GM18873 (cell line): ENCODE measurements at regions not wholly inside any gene's neighbourhood (a gene's known extent, or its start where the extent isn't known, plus 50 kb on each side); places are given as distances from the start of the nearest gene placed in this dataset.

Experiments
- ATAC-seq: cut with Tn5 transposase; IDR thresholded peaks from one replicate; pipeline ENCODE4 v1.9.1; 2021; ENCODE audit warnings: mild to moderate bottlenecking, moderate library complexity, moderate number of reproducible peaks; ENCODE audit not compliant: unreplicated experiment, low FRiP score

DNA sequence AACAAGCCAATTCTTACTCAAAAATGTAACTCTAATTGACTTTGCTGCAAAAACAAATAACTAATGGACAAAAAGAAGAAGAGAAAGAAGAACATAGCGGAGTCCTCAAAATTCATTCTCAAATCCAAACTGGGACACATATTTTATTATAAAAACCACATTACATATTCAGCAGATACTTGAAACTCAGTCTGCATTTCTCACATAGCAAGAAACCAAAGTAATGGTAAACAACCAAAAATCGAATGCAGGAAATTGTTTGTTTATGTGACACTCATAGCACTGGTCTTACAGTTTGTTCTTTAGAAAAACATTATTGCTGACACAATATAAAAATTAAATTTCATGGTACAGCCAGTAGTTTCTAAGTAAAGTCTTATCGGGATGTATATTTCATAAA, 789.8 kb downstream of the SLITRK6 start:
- no peak for ATAC-seq

DNA sequence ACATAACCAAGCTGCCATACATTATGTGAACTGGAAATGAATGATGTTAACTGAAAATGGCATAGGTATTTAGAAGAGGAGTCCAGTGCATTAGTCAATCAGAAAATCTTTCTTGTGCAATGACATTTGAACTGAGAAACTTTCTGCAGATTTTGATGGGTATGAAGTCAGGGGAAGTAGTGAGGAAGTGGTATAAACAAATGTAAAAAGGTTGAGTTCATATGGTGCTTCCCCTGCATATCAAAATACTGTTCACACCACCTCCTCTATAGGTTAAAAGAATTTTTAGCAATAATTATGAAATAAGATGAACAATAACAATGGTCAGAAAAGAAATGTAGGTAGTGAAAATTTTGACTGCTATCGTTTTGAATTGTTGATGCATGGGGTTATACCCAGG, 800.0 kb downstream of the SLITRK6 start:
- no peak for ATAC-seq

DNA sequence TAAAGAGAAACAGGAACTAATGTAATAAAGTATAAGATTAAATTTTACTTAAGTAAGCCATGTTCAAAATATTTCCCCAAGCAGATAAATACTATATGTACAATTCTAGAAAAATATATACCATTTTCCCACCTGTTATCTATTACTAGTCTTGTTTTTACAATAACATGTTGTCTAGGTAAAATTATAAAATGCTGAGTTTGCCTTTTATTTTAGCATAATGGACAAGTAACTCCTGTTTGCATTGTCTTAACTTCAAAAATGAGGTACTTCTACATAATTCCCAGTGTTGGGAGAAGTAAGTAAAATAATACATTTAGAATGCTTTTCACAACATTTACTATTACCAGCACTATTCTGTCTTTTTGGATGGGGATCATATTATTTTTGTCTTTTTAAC, 800.5 kb downstream of the SLITRK6 start:
- ATAC-seq, result no peak

DNA sequence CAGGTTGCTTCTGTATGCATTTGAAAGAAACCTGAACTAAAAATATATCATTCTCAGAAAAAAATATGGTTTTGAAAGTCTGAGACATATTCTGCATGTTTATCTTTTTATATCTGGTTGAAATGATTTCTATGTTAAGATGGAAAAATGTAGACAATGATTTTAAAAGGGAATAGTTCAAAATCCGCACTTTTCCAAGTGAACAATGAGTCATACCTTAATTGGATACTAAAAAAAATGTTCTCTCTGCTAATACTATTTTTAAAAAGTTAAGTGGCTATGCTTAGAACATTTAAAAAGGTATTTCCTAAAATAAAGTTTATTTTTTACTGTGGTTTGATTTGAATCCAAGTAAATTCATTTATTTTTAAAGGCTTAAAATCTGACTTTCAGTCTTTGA, 801.4 kb downstream of the SLITRK6 start:
- no peak for ATAC-seq

DNA sequence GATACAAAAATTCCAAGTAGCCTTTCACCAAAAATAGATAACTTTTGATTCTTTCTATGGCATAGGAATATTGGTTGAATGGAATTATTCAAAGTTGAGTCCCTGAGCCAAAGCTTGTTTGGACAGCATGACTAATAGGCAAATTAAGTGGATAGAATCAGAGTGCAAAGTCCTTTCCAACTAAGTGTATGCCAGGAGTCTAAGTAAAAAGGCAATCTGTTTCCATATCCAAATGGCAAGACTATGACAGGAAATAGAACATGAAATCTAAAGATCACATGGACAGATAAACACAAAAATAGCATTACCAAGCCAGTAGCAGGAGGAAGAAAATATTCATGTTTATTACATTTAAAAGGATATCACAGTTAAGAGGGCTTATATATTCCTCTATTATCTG, 804.6 kb downstream of the SLITRK6 start:
- ATAC-seq, result no peak

DNA sequence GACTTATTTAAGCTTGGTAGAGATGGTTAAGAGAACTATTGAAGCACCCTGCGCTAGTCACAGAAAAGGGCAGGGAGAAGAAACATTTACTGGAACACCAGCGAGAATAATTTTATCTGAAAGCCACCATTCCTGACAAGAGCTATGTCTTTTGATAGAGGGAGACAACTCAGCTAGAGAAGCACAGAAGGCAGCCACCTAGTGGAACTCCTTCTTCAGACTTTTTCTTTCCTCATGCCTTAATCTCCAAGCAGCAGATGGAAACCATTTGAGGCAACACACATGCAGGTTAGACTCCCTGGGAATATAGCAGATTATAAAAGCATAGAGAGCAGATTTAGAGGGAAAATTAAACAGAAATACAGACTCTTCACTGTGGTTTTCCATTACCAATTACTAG, 813.4 kb downstream of the SLITRK6 start:
- no peak for ATAC-seq

DNA sequence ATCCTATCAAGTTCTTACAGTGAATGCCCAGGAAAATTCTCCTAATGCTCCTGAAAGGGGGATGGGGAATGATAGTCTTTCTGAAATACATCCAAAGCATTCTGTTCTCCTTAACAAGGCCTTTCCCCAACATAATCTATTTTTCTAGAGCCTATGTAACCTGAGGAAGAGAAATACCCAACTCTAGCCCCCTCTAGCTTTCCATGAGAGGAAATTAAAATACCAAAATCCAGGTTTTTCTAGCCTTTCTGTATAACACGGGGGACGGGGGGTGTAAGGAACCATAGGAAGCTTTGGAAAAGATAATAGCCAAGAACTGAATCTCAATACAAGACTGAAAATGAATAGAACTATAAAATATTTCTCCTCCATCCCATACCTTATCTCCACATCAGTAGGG, 815.9 kb downstream of the SLITRK6 start:
- ATAC-seq, result no peak

DNA sequence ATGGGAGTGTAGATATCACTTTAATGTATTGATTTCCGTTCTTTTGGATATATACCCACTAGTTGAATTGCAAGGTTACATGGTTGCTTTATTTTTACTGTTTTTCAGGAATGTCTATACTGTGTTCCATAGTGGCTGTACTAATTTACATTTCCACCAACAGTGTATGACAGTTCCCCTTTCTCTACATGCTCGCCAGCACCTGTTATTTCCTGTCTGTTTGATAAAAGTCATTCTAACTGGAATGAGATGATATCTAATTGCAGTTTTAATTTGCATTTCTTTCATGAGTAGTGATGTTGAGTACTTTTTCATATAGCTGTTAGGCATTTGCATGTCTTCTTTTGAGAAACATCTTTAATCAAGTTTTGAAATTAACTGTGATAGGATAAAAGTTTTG, 818.6 kb downstream of the SLITRK6 start:
- ATAC-seq, result no peak

DNA sequence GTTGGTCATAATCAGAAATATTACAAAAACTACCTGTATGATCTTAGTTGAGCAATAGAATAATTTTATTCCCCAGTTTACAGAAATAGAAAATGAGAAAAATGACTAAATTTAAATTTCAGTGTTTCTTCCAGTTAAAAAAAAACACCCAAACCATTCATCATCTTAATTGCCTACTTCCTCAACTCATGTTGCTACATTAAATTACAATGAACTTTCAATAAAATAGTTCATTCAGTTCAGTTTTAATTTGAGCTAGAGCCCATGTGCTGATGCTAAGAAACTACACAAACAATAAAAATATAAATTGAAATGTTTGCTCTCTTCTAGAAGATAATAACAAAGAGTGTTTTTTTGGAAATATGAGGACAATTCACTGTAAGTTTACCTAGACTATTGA, 820.4 kb downstream of the SLITRK6 start:
- ATAC-seq, result no peak

DNA sequence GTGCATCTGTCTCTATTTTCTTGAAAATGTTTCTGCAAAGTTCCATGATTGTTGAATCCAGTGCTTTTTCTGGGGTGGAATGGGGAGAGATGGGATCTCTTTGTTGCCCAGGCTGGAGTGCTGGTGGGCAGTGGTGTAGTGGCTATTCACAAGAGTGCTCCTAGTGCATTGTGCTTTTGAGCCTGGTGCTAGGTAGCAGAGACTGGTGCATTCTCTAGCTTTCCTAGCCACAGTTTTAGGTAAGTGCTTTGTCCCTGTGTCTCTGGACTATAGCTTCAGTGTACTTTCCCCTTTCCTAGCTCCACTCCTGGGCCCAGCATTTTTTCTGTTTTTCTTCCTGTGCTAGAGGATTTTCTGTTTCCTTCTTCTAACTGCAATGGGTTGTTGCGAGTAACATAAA, 825.6 kb downstream of the SLITRK6 start:
- ATAC-seq, result no peak

DNA sequence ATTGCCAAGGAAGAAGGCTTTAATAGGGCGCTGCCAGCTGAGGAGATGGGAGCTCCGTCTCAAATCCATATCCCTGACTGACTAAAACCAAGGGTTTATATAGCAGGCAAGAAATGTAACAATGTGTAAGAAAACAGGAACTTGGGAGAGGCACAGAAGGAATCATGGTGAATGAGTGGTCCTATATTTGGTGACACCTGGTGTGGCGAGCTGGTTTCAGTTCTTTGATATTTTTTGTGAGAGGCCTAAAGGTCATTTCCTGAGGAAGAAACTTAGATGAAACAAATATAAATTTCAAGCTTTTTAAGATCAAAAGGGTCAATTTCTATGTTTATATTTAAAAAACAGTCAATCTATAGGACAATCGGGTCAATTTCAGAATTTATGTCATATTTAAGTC, 826.3 kb downstream of the SLITRK6 start:
- ATAC-seq, result no peak

DNA sequence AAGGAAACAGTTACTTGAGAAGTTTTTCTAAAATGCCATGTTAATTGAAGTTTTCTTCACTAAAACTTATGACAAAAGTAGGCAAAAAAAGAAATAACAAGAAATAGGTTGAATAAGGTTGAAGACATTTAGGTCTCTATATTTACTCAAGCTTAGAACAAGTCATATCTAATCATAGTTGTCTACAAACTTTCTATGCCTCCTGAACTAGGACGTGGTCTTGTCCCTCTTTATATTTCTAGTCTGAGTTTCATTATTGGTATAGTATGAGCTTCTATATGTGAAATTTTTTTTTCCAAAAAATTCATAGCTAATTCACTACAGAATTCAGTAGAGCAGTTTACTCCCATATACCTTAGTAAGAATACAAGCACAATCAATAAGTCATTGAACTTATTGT, 836.4 kb downstream of the SLITRK6 start:
- ATAC-seq, result no peak

DNA sequence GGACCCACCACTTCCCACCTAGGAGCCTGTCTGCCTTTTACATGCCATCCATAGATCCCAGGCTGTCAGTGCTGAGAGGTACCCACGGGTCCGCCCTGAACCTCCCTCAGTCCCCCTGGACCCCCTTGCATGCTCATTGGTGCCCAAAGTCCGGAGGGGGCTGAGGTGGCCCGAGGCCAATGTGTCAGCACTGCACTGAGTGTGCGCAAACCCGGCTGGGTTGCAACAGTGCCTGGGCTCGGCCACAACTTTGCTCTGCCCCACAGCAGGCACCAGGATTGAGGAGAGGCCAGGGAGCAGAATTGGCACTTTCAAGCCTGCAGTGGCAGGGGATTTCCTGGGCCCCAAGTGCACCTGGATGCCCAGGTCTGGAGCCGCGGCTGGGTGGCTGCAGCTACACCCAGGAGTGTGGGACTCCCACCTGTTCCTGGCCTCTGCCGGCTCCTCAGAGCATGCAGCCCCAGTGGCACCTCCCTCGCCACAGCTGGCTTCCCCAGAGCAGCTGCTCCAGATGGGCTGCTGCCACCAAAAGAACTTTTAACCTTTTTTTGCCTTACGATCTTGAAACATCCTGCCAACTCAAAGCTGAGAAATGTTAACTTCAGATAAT, 837.0 kb downstream of the SLITRK6 start:
- ATAC-seq, result no peak

DNA sequence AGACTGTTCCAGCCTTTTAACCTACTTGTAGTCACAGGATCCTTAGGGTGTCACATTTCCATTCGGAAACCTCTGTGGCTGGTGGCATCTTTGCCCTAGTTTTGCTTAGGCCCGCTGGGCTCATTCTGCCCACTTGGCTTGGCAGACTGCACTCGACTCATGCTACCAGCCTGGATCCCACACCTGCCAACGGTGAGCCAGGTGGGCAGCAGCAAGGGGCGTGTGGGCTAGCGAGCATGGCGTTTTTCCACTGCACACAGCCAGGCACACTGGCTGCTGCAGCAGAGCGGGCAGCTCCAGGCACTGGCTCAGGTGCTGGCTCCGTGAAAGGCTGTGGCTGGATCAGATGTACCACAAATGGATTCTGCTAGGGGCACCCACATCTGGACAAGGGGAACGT, 838.2 kb downstream of the SLITRK6 start:
- ATAC-seq, result no peak

DNA sequence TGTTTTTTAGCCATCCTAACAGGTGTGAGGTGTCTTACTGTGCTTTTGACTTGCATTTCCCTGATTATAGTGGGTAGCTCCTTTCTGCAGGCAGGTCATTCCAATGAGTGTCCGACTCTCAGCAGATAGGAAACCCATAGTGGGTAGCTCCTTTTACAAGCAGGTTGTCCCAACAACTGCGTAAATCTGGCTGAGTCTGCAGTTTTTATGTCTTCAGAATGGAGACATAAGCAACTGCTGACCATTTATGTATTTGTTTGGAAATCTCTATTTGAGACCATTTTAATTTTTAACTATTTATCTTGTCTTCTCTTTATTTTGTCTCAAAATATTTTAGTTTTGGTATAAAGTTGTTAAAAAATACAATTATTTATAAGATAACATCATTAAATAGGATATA, 839.4 kb downstream of the SLITRK6 start:
- ATAC-seq, result no peak

DNA sequence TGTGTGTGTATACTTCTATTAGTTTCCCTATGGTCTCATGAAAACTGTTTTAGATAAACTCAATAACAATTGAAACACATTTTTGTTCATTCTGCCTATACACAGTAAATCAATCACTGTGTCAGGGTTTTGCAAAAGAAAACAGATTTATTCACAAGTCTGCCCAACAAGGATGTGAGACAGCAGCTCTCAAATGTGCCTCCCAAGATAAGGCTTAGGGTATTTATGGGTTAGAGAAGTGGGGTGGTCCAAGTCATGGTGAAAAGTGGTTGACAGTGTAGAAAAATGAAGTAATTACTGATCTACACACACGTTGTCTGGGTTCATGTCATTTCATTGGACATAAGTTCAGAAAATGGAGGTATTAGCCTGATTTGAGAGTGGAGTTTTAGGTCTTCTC, 844.6 kb downstream of the SLITRK6 start:
- no peak for ATAC-seq

DNA sequence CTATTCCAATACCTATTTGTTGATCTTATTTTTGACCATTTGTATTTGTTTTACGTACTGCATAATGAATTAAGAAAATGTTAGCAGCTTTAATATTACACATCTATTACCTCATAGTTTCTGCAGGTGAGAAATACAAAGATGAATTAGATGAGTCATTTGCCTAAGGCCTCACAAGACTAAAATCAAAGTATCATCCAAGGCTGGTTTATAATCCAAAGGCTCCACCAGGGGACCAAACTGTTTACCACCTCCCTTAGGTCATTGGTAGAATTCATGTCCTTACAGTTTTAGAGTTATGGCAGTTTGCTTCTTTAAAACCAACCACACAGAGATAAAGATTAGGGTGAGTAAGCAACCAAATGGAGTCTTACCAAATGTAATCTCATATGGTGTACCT, 848.1 kb downstream of the SLITRK6 start:
- no peak for ATAC-seq

DNA sequence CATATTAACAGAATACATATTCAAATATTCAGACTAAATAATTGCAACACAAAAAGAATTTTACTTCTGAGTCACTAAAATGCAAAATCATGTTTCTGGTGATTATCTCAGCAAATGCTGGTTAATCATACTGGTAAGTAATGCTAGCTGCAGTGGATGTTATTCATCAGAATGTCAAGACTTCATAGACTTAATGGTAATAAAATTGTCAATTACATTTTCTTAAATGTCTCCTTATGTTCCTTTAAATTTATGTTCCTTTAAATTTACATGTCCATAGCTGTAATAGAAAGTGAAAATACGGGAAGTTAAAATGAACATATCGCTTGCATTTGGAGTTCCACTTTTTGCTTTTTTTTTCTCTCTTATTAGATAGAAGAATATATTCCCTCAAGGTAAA, 853.0 kb downstream of the SLITRK6 start:
- no peak for ATAC-seq

DNA sequence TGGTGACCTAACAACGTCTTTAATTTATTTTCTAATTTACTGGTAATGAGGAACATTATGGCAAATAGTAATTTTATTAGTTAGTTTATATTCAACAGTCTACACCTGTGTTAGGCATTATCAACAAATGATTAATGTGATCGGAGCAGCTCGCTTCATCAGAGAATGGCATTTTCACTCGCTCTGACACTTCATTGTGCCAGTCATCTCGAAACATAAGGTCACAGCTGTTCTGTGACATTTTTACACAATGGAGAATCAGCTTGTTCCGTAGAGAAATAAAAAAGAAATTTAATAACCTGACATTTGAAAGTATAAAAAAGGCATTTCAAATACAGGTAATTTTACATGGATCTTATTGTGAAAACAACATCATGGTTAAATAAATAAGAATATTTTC, 858.4 kb downstream of the SLITRK6 start:
- no peak for ATAC-seq

DNA sequence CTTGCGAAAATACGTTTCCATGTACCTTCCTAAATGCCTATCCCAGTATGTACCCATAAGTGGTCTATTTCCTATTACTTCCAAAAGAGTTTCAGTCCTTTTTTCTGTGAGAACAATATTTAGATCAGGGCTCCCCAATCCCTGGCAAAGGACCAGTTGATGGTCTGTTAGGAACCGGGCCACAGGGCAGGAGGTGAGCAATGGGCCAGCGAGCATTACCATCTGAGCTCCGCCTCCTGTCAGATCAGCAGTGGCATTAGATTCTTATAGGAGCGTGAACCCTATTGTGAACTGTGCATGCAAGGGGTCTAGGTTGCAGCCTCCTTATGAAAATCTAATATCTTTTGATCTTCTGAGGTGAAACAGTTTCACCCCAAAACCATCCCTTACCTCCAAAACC, 859.1 kb downstream of the SLITRK6 start:
- ATAC-seq, result no peak

DNA sequence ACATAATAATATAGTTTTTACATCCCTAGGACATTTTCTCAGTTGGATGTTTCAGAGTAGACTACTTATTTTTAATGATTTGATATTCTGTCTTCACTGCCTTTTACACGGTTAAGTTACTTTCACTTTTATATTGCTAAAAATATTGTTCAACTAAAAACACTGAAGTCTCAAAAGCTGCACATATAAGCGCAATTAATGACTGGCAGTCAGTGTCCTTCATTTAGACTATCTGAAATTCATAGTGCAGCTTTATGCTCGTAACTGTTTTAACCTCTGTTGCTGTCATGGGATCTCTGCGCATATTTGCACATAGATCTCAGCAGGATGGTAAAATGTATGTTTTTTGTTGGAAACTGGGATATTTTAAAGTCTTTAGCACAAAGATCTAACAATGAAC, 864.3 kb downstream of the SLITRK6 start:
- ATAC-seq, result no peak

DNA sequence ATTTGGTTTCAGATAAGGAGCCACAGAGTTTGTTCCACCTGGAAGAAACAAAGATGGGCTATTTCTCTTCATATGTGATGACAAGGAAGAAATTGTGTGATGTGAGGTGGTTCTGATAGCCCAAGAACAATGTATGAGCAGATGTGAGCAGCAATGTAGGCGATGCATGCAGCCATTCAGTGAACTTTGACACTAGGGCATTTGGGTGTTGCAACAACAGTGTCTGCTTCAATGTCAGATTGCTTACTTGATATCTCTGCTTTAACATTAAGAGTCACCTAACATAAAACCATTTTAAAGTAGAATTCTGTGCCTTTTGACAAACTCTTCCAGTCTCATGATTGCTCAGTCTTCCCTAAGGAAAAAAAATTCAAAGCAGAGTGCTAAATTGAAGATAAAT, 865.4 kb downstream of the SLITRK6 start:
- no peak for ATAC-seq

DNA sequence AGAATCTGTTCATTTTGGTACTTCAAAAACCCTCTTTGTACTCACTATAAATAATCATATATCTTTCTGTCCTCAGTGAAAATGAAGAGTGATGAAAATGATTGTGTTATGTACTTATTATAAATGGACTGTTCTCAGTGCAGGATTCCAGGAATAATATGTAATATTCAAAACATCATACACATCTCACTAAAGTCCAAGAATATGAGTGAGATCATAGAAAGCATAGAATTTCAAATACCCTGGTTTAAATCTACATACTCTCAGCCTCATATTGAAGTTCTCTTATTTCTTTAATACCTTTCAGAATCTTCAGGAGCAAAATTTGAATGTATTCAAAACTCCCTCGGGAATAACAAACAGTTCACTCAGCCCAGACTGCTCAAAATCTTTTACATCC, 868.0 kb downstream of the SLITRK6 start:
- no peak for ATAC-seq
